Right atrium auricular region (tissue), 2 donors: ENCODE measurements at regions not wholly inside any gene's neighbourhood (a gene's known extent, or its start where the extent isn't known, plus 50 kb on each side); places are given as distances from the start of the nearest gene placed in this dataset.

ENCODE experiments used
- DNase-seq: peaks from one replicate; pipeline ENCODE4 v3.0.0-alpha.2; 2019; ENCODE audit warnings: low spot score
- H3K27ac ChIP-seq, 2 donors: fragments of 200-600 bp; sonication (generic); 1 replicate in 1 of 2; 2 replicates in 1 of 2; pipeline ENCODE4 v1.5.1; 2016 to 2019
- H3K27me3 ChIP-seq, 2 donors: fragments of 200-600 bp; sonication (generic); one replicate each; pipeline versions ENCODE4 v1.5.1 to v1.6.0; 2017 to 2019
- H3K36me3 ChIP-seq: fragments of 200-600 bp; sonication (generic); one replicate; pipeline ENCODE4 v1.5.1; 2016
- H3K4me1 ChIP-seq, 2 donors: fragments of 200-600 bp; sonication (generic); one replicate each; pipeline versions ENCODE4 v1.5.1 to v1.6.0; 2017 to 2019
- H3K4me3 ChIP-seq, 2 donors: fragments of 200-600 bp; sonication (generic); 1 replicate in 1 of 2; 2 replicates in 1 of 2; pipeline ENCODE4 v1.5.1; 2017 to 2019; ENCODE audit warnings: mild to moderate bottlenecking in 1 of 2, moderate library complexity in 1 of 2
- H3K9me3 ChIP-seq, 2 donors: fragments of 200-600 bp; sonication (generic); one replicate each; pipeline ENCODE4 v1.5.1; 2019
- CTCF ChIP-seq, 2 donors: fragments of 200-600 bp; sonication (generic); IDR thresholded peaks; one replicate each; pipeline ENCODE4 v1.5.1; 2019; ENCODE audit warnings: antibody characterized with exemption in 2 of 2

GRCh38 chr4:184934961-184935360 lies 83.3 kb upstream of the HELT start:
- Histone ChIP-seq H3K27me3 (no peaks in the 10 kb centered on the region), H3K9me3 (no peaks in the 10 kb centered on the region), H3K27ac (no peak overlapping the region), H3K4me3 (no peak overlapping the region), H3K36me3 (no peaks in the 10 kb centered on the region), H3K4me1 (no peaks in the 10 kb centered on the region)
- no peak for DNase-seq
- no peak for TF ChIP-seq CTCF (IDR thresholded peaks at IDR 0.05)

GRCh38 chr4:184936071-184936470 lies 82.2 kb upstream of the HELT start:
- no peaks in the 10 kb centered on the region for H3K36me3 ChIP-seq
- H3K4me3 ChIP-seq: no peak overlapping the region
- DNase-seq: peak; percentile 1
- no peaks in the 10 kb centered on the region for H3K4me1 ChIP-seq
- H3K27me3 ChIP-seq: no peaks in the 10 kb centered on the region
- no peaks in the 10 kb centered on the region for H3K9me3 ChIP-seq
- TF ChIP-seq CTCF (IDR thresholded peaks at IDR 0.05): no peak
- H3K27ac ChIP-seq: no peak overlapping the region

GRCh38 chr4:184937030-184937710 lies 81.1 kb upstream of the HELT start:
- no peaks in the 10 kb centered on the region for H3K4me1 ChIP-seq
- H3K27me3 ChIP-seq: no peaks in the 10 kb centered on the region
- no peaks in the 10 kb centered on the region for H3K9me3 ChIP-seq
- no peaks in the 10 kb centered on the region for H3K36me3 ChIP-seq
- no peak overlapping the region for H3K4me3 ChIP-seq
- H3K27ac ChIP-seq: no peak overlapping the region
- no peak for DNase-seq
- no peak for TF ChIP-seq CTCF (IDR thresholded peaks at IDR 0.05)

GRCh38 chr4:184937745-184938144 lies 80.5 kb upstream of the HELT start:
- H3K27ac ChIP-seq: no peak overlapping the region
- no peak overlapping the region for H3K4me3 ChIP-seq
- H3K4me1 ChIP-seq: no peaks in the 10 kb centered on the region
- H3K9me3 ChIP-seq: no peaks in the 10 kb centered on the region
- DNase-seq: no peak
- H3K36me3 ChIP-seq: no peaks in the 10 kb centered on the region
- no peaks in the 10 kb centered on the region for H3K27me3 ChIP-seq
- TF ChIP-seq CTCF (IDR thresholded peaks at IDR 0.05): no peak

- Histone ChIP-seq H3K4me1 (no peaks in the 10 kb centered on the region), H3K36me3 (no peaks in the 10 kb centered on the region), H3K27ac (no peak overlapping the region), H3K9me3 (no peaks in the 10 kb centered on the region), H3K27me3 (no peaks in the 10 kb centered on the region), H3K4me3 (no peak overlapping the region)
- DNase-seq: no peak
- TF ChIP-seq CTCF (IDR thresholded peaks at IDR 0.05): no peak
Measured at GRCh38 chr4:184938871-184939270, 79.4 kb upstream of the HELT start.

- Histone ChIP-seq H3K27ac (no peak overlapping the region), H3K36me3 (no peaks in the 10 kb centered on the region), H3K4me3 (no peak overlapping the region), H3K9me3 (no peaks in the 10 kb centered on the region), H3K27me3 (no peaks in the 10 kb centered on the region), H3K4me1 (no peaks in the 10 kb centered on the region)
- DNase-seq: no peak
- no peak for TF ChIP-seq CTCF (IDR thresholded peaks at IDR 0.05)
Measured at GRCh38 chr4:184939978-184940377, 78.3 kb upstream of the HELT start.
